Gastroesophageal sphincter (tissue), 4 donors: ENCODE measurements at regions not wholly inside any gene's neighbourhood (a gene's known extent, or its start where the extent isn't known, plus 50 kb on each side); places are given as distances from the start of the nearest gene placed in this dataset.

ENCODE experiments used
- ATAC-seq: fragments of 150-250 bp; one replicate; pipeline ENCODE4 v1.9.1; 2016; ENCODE audit warnings: mild to moderate bottlenecking, moderate library complexity
- H3K27ac ChIP-seq, 4 donors: fragments of 200-600 bp; sonication (generic) in 3 of 4; 1 replicate in 3 of 4; 2 replicates in 1 of 4; pipeline ENCODE4 v1.5.1; 2016 to 2019
- H3K27me3 ChIP-seq: fragments of 200-600 bp; sonication (generic); one replicate; pipeline ENCODE4 v1.5.1; 2019
- H3K36me3 ChIP-seq, 2 donors: fragments of 200-600 bp; sonication (generic); one replicate each; pipeline ENCODE4 v1.5.1; 2019; ENCODE audit warnings: control low read depth in 1 of 2
- H3K4me1 ChIP-seq, 3 donors: fragments of 200-600 bp; sonication (generic); 1 replicate in 2 of 3; 2 replicates in 1 of 3; pipeline ENCODE4 v1.5.1; 2016 to 2019; ENCODE audit warnings: control low read depth in 2 of 3
- H3K4me3 ChIP-seq, 2 donors: fragments of 200-600 bp; sonication (generic); one replicate each; pipeline ENCODE4 v1.5.1; 2019; ENCODE audit warnings: mild to moderate bottlenecking in 1 of 2, moderate library complexity in 1 of 2
- H3K9me3 ChIP-seq, 3 donors: fragments of 200-600 bp; sonication (generic); one replicate each; pipeline ENCODE4 v1.5.1; 2017 to 2019; ENCODE audit warnings: control low read depth in 2 of 3
- CTCF ChIP-seq, 4 experiments: fragments of 200-600 bp in 2 of 4; fragments of 450-650 bp in 2 of 4; sonication (generic) in 1 of 4; IDR thresholded peaks; one replicate each; pipeline ENCODE4 v1.5.1; 2017 to 2019; ENCODE audit warnings: antibody characterized with exemption in 4 of 4, mild to moderate bottlenecking in 2 of 4, moderate library complexity in 2 of 4
- EP300 ChIP-seq: sonication (generic); formaldehyde crosslinking; IDR thresholded peaks from one replicate; pipeline ENCODE4 v1.6.1; 2017; ENCODE audit warnings: antibody characterized with exemption, mild to moderate bottlenecking
- POLR2A ChIP-seq, 2 donors: fragments of 450-650 bp; IDR thresholded peaks; one replicate each; pipeline ENCODE4 v1.6.1; 2017; ENCODE audit warnings: antibody characterized with exemption in 2 of 2, mild to moderate bottlenecking in 2 of 2, moderate library complexity in 1 of 2
- POLR2AphosphoS5 ChIP-seq: sonication (generic); formaldehyde crosslinking; IDR thresholded peaks from one replicate; pipeline ENCODE4 v1.6.1; 2017; ENCODE audit warnings: antibody characterized with exemption
- WGBS, 2 donors: methylation state at CpG; one replicate each; pipeline ENCODE4 v1.1.5; 2018; ENCODE audit warnings: low coverage in 1 of 2; 5-methylcytosine and 5-hydroxymethylcytosine counted together

DNA sequence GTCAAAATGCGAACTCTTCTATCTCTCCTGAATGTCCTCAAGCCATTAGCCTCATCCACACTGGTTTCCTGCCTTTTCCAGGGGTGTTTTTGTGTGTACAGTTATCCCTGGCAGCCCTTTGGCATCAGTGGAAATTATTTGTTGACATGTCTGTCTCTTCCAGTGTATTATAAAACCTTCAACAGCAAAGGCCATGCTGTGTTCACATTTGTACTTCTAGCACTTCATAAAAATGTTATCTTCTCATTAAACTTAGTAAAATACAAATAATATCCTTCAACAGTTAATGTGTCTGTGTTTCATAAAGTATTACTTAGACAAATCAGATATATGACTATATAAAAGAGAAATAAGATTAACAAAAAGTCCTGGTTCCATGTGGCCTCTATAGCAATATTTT, 359.5 kb upstream of the ARGLU1 start:
- H3K27me3 ChIP-seq, result no peaks in the 10 kb centered on the region
- no peak for ATAC-seq
- no peak overlapping the region for H3K4me3 ChIP-seq
- H3K36me3 ChIP-seq, result no peaks in the 10 kb centered on the region
- H3K9me3 ChIP-seq, result no peaks in the 10 kb centered on the region
- no peaks in the 10 kb centered on the region for H3K4me1 ChIP-seq
- no peak for TF ChIP-seq POLR2A (IDR thresholded peaks at IDR 0.05)
- TF ChIP-seq POLR2AphosphoS5, result no peak
- TF ChIP-seq EP300, result no peak
- WGBS, 2 donors, result 100% methylated on average over 1 of the region's 1 CpG; no CpG with 5 or more reads in 1 of the 2 donors
- H3K27ac ChIP-seq, result no peak overlapping the region

DNA sequence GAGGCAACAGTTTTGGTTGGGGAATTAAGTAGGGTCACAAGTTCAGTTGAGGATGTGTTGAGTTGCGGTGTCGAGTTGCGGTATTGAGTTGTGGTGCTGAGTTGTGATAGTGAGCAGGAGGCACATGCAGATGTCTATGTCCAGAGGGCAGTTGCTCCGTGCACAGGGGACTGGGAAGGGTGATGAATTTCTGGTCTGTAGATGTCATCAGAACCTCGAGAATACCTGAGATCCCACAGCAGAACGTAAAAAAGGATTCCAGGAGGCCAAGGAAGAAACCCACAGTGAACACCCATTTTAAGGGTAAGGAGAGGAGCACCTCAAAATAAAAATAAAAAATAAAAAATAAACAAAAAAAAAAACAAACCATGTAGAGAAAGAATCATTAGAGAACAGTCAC, 354.4 kb upstream of the ARGLU1 start:
- no peaks in the 10 kb centered on the region for H3K36me3 ChIP-seq
- WGBS, 2 donors, result 81 to 92% methylated on average over 4 to 6 of the region's 6 CpGs
- H3K27me3 ChIP-seq, result no peaks in the 10 kb centered on the region
- no peaks in the 10 kb centered on the region for H3K9me3 ChIP-seq
- TF ChIP-seq EP300 (no peak), POLR2A (IDR thresholded peaks at IDR 0.05) (no peak), POLR2AphosphoS5 (no peak), CTCF (IDR thresholded peaks at IDR 0.05) (no peak)
- H3K4me1 ChIP-seq, result peaks cover 0 to 30% (median 0%) of the 10 kb centered on the region in 3 donors
- no peak overlapping the region for H3K4me3 ChIP-seq
- ATAC-seq, result no peak
- H3K27ac ChIP-seq, result no peak overlapping the region

DNA sequence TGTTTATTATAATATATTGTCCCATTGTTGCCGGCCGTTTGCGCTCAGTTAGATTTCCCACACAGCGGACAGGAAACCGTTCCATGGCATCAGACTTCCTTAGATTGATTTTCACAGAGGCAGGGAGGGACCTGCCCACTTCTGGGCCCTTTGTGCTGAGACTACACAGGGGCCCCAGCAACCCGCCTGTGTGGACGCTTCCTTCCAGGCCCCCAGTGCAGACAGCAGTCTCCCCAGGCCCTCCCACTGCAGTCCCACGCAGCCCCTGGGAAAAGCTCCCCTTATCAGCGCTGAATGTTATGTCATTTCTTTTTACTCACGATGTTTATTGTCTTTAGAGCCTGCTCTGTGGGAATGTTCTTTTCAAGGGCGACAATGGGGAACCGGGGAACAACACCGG, 351.7 kb upstream of the ARGLU1 start:
- Histone ChIP-seq H3K4me3 (no peak overlapping the region), H3K4me1 (peaks cover 0 to 37% (median 0%) of the 10 kb centered on the region in 3 donors), H3K27me3 (no peaks in the 10 kb centered on the region), H3K36me3 (no peaks in the 10 kb centered on the region), H3K9me3 (no peaks in the 10 kb centered on the region), H3K27ac (peak overlapping the region; percentile 14 to 88 (median 82))
- ATAC-seq, result peak; percentile 58
- 67 to 80% methylated on average over 2 to 8 of the region's 13 CpGs for WGBS, 2 donors
- TF ChIP-seq CTCF (IDR thresholded peaks at IDR 0.05), result no peak
- no peak for TF ChIP-seq EP300
- no peak for TF ChIP-seq POLR2AphosphoS5
- no peak for TF ChIP-seq POLR2A (IDR thresholded peaks at IDR 0.05)

DNA sequence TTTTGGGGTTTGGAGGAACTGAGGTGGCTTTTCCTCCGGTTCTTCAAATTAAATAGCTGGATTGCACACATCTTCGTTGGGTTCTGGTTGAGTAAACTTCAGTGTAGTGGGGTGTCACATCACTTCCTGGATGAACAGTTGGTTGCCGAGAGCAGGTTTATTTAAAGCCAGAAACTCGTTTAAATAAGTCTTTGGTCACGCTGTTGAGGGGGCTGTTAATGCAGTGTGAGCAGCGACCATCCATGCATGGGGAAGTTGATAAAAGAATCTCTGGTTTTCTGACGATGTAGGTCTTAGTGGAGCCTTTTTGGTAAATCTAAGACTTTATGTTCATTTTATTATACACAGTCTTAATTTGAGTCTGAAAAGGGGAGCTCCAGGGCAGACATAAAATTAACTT, 351.2 kb upstream of the ARGLU1 start:
- ATAC-seq, result no peak
- 52 to 63% methylated on average over 6 to 7 of the region's 7 CpGs for WGBS, 2 donors
- no peak overlapping the region for H3K4me3 ChIP-seq

DNA sequence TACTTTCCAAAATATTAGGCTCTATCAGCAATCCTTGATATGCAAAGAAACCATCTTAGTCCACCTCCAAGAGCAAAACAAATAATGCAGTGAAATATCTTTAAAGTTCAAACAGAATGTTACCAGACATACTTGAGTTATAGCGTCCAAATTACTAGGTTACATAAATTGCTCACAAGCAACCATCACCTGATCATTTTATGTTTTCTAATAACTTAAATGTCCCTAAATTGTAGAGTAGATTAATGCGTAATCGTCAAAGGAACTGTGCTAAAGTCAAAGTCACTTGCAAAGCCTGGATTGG, 350.6 kb upstream of the ARGLU1 start:
- no peaks in the 10 kb centered on the region for H3K9me3 ChIP-seq
- H3K4me1 ChIP-seq, result peaks cover 0 to 37% (median 0%) of the 10 kb centered on the region in 3 donors
- H3K36me3 ChIP-seq, result no peaks in the 10 kb centered on the region
- peak overlapping the region in 1 of 2 donors; percentile 71 for H3K4me3 ChIP-seq
- peak overlapping the region in 3 of 4 donors; percentile 81 to 88 (median 83) for H3K27ac ChIP-seq
- ATAC-seq, result no peak
- 35 to 46% methylated on average over 3 of the region's 3 CpGs for WGBS, 2 donors
- H3K27me3 ChIP-seq, result no peaks in the 10 kb centered on the region
- no peak for TF ChIP-seq POLR2AphosphoS5
- TF ChIP-seq CTCF (IDR thresholded peaks at IDR 0.05), result no peak
- no peak for TF ChIP-seq EP300
- no peak for TF ChIP-seq POLR2A (IDR thresholded peaks at IDR 0.05)

More for the DNA sequence above, 351.2 kb upstream of the ARGLU1 start:
- Histone ChIP-seq H3K36me3 (no peaks in the 10 kb centered on the region), H3K27me3 (no peaks in the 10 kb centered on the region), H3K27ac (peak overlapping the region; percentile 14 to 88 (median 82)), H3K4me1 (peaks cover 0 to 37% (median 0%) of the 10 kb centered on the region in 3 donors), H3K9me3 (no peaks in the 10 kb centered on the region)
- TF ChIP-seq POLR2AphosphoS5 (no peak), POLR2A (IDR thresholded peaks at IDR 0.05) (no peak), EP300 (no peak), CTCF (IDR thresholded peaks at IDR 0.05) (no peak)
